Liver (tissue), 8 donors: ENCODE measurements at regions not wholly inside any gene's neighbourhood (a gene's known extent, or its start where the extent isn't known, plus 50 kb on each side); places are given as distances from the start of the nearest gene placed in this dataset.

ENCODE experiments used
- DNase-seq: peaks from one replicate; pipeline ENCODE4 v3.0.0-alpha.2; 2017; ENCODE audit warnings: low spot score
- H3K27ac ChIP-seq, 2 donors: one replicate each; pipeline ENCODE4 v1.7.0; 2013; ENCODE audit warnings: inconsistent platforms in 2 of 2, low read length in 2 of 2, control low read depth in 1 of 2, low read depth in 1 of 2, mild to moderate bottlenecking in 1 of 2
- H3K27me3 ChIP-seq, 4 donors: one replicate each; pipeline versions ENCODE4 v1.6.1 to v1.7.0; 2013; ENCODE audit warnings: low read length in 3 of 4, inconsistent platforms in 1 of 4, mild to moderate bottlenecking in 1 of 4, moderate library complexity in 1 of 4; ENCODE audit not compliant: control insufficient read depth in 4 of 4, insufficient read depth in 4 of 4
- H3K36me3 ChIP-seq, 4 donors: one replicate each; pipeline versions ENCODE4 v1.6.1 to v1.7.0; 2013; ENCODE audit warnings: low read length in 3 of 4, mild to moderate bottlenecking in 3 of 4, low read depth in 1 of 4, moderate library complexity in 1 of 4; ENCODE audit not compliant: control insufficient read depth in 4 of 4, insufficient read depth in 3 of 4
- H3K4me1 ChIP-seq, 4 donors: one replicate each; pipeline versions ENCODE4 v1.6.1 to v1.7.0; 2013; ENCODE audit warnings: low read length in 3 of 4, mild to moderate bottlenecking in 3 of 4, moderate library complexity in 1 of 4; ENCODE audit not compliant: control insufficient read depth in 4 of 4, insufficient read depth in 4 of 4
- H3K4me3 ChIP-seq, 3 donors: one replicate each; pipeline versions ENCODE4 v1.6.1 to v1.7.0; 2013; ENCODE audit warnings: low read length in 3 of 3, control low read depth in 1 of 3, low read depth in 1 of 3, mild to moderate bottlenecking in 1 of 3
- H3K9ac ChIP-seq, 2 donors: one replicate each; pipeline ENCODE4 v1.7.0; 2013; ENCODE audit warnings: low read length in 2 of 2, mild to moderate bottlenecking in 2 of 2, moderate library complexity in 2 of 2, control low read depth in 1 of 2, low read depth in 1 of 2
- H3K9me3 ChIP-seq, 4 donors: one replicate each; pipeline versions ENCODE4 v1.6.1 to v1.7.0; 2013; ENCODE audit warnings: low read length in 3 of 4; ENCODE audit not compliant: control insufficient read depth in 4 of 4
- ATF3 ChIP-seq: IDR thresholded peaks from 2 replicates; pipeline ENCODE4 v1.6.1; 2016; ENCODE audit warnings: antibody characterized with exemption
- EGR1 ChIP-seq, 2 donors: IDR thresholded peaks; 2 replicates each; pipeline ENCODE4 v1.6.1; 2016 to 2018; ENCODE audit warnings: antibody characterized with exemption in 2 of 2, low read depth in 2 of 2
- FOXA1 ChIP-seq: IDR thresholded peaks from 2 replicates; pipeline ENCODE4 v1.6.1; 2016; ENCODE audit warnings: antibody characterized with exemption
- FOXA2 ChIP-seq: IDR thresholded peaks from 2 replicates; pipeline ENCODE4 v1.6.1; 2016; ENCODE audit warnings: antibody characterized with exemption
- GABPA ChIP-seq, 2 donors: IDR thresholded peaks in 1 of 2; conservative IDR thresholded peaks in 1 of 2; 2 replicates each; pipeline ENCODE4 v1.6.1; 2016; ENCODE audit warnings: antibody characterized with exemption in 2 of 2, mild to moderate bottlenecking in 1 of 2, moderate library complexity in 1 of 2
- HNF4A ChIP-seq, 2 donors: conservative IDR thresholded peaks; 2 replicates each; pipeline ENCODE4 v1.6.1; 2016; ENCODE audit warnings: antibody characterized with exemption in 2 of 2, mild to moderate bottlenecking in 2 of 2
- HNF4G ChIP-seq: IDR thresholded peaks from 2 replicates; pipeline ENCODE4 v1.6.1; 2016; ENCODE audit warnings: antibody characterized with exemption
- JUND ChIP-seq, 2 donors: IDR thresholded peaks; 2 replicates each; pipeline ENCODE4 v1.6.1; 2016; ENCODE audit warnings: antibody characterized with exemption in 2 of 2
- MAX ChIP-seq: IDR thresholded peaks from 2 replicates; pipeline ENCODE4 v1.6.1; 2016; ENCODE audit warnings: antibody characterized with exemption
- NR2F2 ChIP-seq: IDR thresholded peaks from 2 replicates; pipeline ENCODE4 v1.6.1; 2016; ENCODE audit warnings: antibody characterized with exemption
- RAD21 ChIP-seq, 2 donors: IDR thresholded peaks; 2 replicates each; pipeline ENCODE4 v1.6.1; 2016; ENCODE audit warnings: antibody characterized with exemption in 2 of 2, mild to moderate bottlenecking in 2 of 2
- REST ChIP-seq: IDR thresholded peaks from 2 replicates; pipeline ENCODE4 v1.6.1; 2016; ENCODE audit warnings: antibody characterized with exemption, mild to moderate bottlenecking
- RXRA ChIP-seq, 2 donors: IDR thresholded peaks; 2 replicates each; pipeline ENCODE4 v1.6.1; 2017 to 2018; ENCODE audit warnings: antibody characterized with exemption in 2 of 2, mild to moderate bottlenecking in 1 of 2
- SP1 ChIP-seq: IDR thresholded peaks from 2 replicates; pipeline ENCODE4 v1.6.1; 2018; ENCODE audit warnings: antibody characterized with exemption, mild to moderate bottlenecking
- TAF1 ChIP-seq: conservative IDR thresholded peaks from 2 replicates; pipeline ENCODE4 v1.6.1; 2016; ENCODE audit warnings: antibody characterized with exemption, mild to moderate bottlenecking
- YY1 ChIP-seq: IDR thresholded peaks from 2 replicates; pipeline ENCODE4 v1.6.1; 2016; ENCODE audit warnings: antibody characterized with exemption, mild to moderate bottlenecking
- ZBTB33 ChIP-seq: IDR thresholded peaks from 2 replicates; pipeline ENCODE4 v1.6.1; 2016; ENCODE audit warnings: antibody characterized with exemption
- WGBS: extraction: QIAGEN DNeasy Blood & Tissue Kit; methylation state at CpG from one replicate; pipeline ENCODE4 v1.1.7; 2013; 5-methylcytosine and 5-hydroxymethylcytosine counted together
- TF ChIP-seq, protein P1 (sequence below): fragments of 150-350 bp; IDR thresholded peaks from 2 replicates; pipeline ENCODE4 v1.5.1; 2017; ENCODE audit warnings: improper control_type of control experiment, low read depth, low read length; ENCODE audit not compliant: missing input control
- donor health status: healthy.
- donor health status: healthy.
- donor health status: healthy.
- donor health status: healthy.
- donor health status: healthy.

GRCh38 chr7:19439517-19439916 is 269.3 kb downstream of the POLR1F start:
- Histone ChIP-seq H3K9ac (no peak overlapping the region), H3K36me3 (no peaks in the 10 kb centered on the region), H3K27me3 (no peaks in the 10 kb centered on the region), H3K9me3 (no peaks in the 10 kb centered on the region), H3K4me1 (peaks cover 0 to 1% (median 0%) of the 10 kb centered on the region in 4 donors), H3K27ac (no peak overlapping the region), H3K4me3 (no peak overlapping the region)
- WGBS: 50% methylated on average over 3 of the region's 3 CpGs
- no peak for DNase-seq
- no peak for TF ChIP-seq HNF4A (conservative IDR thresholded peaks at IDR 0.05)
- no peak for TF ChIP-seq ZBTB33
- TF ChIP-seq FOXA2: no peak
- no peak for TF ChIP-seq GABPA (IDR thresholded peaks at IDR 0.05 in 1 of 2, conservative IDR thresholded peaks at IDR 0.05 in 1 of 2)
- TF ChIP-seq SP1: no peak
- TF ChIP-seq ATF3: no peak
- no peak for TF ChIP-seq YY1
- no peak for TF ChIP-seq NR2F2
- TF ChIP-seq REST: no peak
- TF ChIP-seq, protein P1, sequence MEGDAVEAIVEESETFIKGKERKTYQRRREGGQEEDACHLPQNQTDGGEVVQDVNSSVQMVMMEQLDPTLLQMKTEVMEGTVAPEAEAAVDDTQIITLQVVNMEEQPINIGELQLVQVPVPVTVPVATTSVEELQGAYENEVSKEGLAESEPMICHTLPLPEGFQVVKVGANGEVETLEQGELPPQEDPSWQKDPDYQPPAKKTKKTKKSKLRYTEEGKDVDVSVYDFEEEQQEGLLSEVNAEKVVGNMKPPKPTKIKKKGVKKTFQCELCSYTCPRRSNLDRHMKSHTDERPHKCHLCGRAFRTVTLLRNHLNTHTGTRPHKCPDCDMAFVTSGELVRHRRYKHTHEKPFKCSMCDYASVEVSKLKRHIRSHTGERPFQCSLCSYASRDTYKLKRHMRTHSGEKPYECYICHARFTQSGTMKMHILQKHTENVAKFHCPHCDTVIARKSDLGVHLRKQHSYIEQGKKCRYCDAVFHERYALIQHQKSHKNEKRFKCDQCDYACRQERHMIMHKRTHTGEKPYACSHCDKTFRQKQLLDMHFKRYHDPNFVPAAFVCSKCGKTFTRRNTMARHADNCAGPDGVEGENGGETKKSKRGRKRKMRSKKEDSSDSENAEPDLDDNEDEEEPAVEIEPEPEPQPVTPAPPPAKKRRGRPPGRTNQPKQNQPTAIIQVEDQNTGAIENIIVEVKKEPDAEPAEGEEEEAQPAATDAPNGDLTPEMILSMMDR: no peak
- no peak for TF ChIP-seq TAF1
- no peak for TF ChIP-seq FOXA1
- TF ChIP-seq JUND (IDR thresholded peaks at IDR 0.05): no peak
- TF ChIP-seq HNF4G: no peak
- no peak for TF ChIP-seq EGR1 (IDR thresholded peaks at IDR 0.05; ENCODE audit: low read depth in 2 of 2)
- no peak for TF ChIP-seq RXRA (IDR thresholded peaks at IDR 0.05)
- TF ChIP-seq RAD21 (IDR thresholded peaks at IDR 0.05): no peak
- no peak for TF ChIP-seq MAX
